Liver (tissue), 8 donors: ENCODE measurements at regions not wholly inside any gene's neighbourhood (a gene's known extent, or its start where the extent isn't known, plus 50 kb on each side); places are given as distances from the start of the nearest gene placed in this dataset.

ENCODE experiments used
- DNase-seq: peaks from one replicate; pipeline ENCODE4 v3.0.0-alpha.2; 2017; ENCODE audit warnings: low spot score
- H3K27ac ChIP-seq, 2 donors: one replicate each; pipeline ENCODE4 v1.7.0; 2013; ENCODE audit warnings: inconsistent platforms in 2 of 2, low read length in 2 of 2, control low read depth in 1 of 2, low read depth in 1 of 2, mild to moderate bottlenecking in 1 of 2
- H3K27me3 ChIP-seq, 4 donors: one replicate each; pipeline versions ENCODE4 v1.6.1 to v1.7.0; 2013; ENCODE audit warnings: low read length in 3 of 4, inconsistent platforms in 1 of 4, mild to moderate bottlenecking in 1 of 4, moderate library complexity in 1 of 4; ENCODE audit not compliant: control insufficient read depth in 4 of 4, insufficient read depth in 4 of 4
- H3K36me3 ChIP-seq, 4 donors: one replicate each; pipeline versions ENCODE4 v1.6.1 to v1.7.0; 2013; ENCODE audit warnings: low read length in 3 of 4, mild to moderate bottlenecking in 3 of 4, low read depth in 1 of 4, moderate library complexity in 1 of 4; ENCODE audit not compliant: control insufficient read depth in 4 of 4, insufficient read depth in 3 of 4
- H3K4me1 ChIP-seq, 4 donors: one replicate each; pipeline versions ENCODE4 v1.6.1 to v1.7.0; 2013; ENCODE audit warnings: low read length in 3 of 4, mild to moderate bottlenecking in 3 of 4, moderate library complexity in 1 of 4; ENCODE audit not compliant: control insufficient read depth in 4 of 4, insufficient read depth in 4 of 4
- H3K4me3 ChIP-seq, 3 donors: one replicate each; pipeline versions ENCODE4 v1.6.1 to v1.7.0; 2013; ENCODE audit warnings: low read length in 3 of 3, control low read depth in 1 of 3, low read depth in 1 of 3, mild to moderate bottlenecking in 1 of 3
- H3K9ac ChIP-seq, 2 donors: one replicate each; pipeline ENCODE4 v1.7.0; 2013; ENCODE audit warnings: low read length in 2 of 2, mild to moderate bottlenecking in 2 of 2, moderate library complexity in 2 of 2, control low read depth in 1 of 2, low read depth in 1 of 2
- H3K9me3 ChIP-seq, 4 donors: one replicate each; pipeline versions ENCODE4 v1.6.1 to v1.7.0; 2013; ENCODE audit warnings: low read length in 3 of 4; ENCODE audit not compliant: control insufficient read depth in 4 of 4
- ATF3 ChIP-seq: IDR thresholded peaks from 2 replicates; pipeline ENCODE4 v1.6.1; 2016; ENCODE audit warnings: antibody characterized with exemption
- CTCF ChIP-seq: fragments of 150-350 bp; IDR thresholded peaks from 2 replicates; pipeline ENCODE4 v1.5.1; 2017; ENCODE audit warnings: improper control_type of control experiment, low read depth, low read length; ENCODE audit not compliant: missing input control
- FOXA1 ChIP-seq: IDR thresholded peaks from 2 replicates; pipeline ENCODE4 v1.6.1; 2016; ENCODE audit warnings: antibody characterized with exemption
- FOXA2 ChIP-seq: IDR thresholded peaks from 2 replicates; pipeline ENCODE4 v1.6.1; 2016; ENCODE audit warnings: antibody characterized with exemption
- HNF4A ChIP-seq, 2 donors: conservative IDR thresholded peaks; 2 replicates each; pipeline ENCODE4 v1.6.1; 2016; ENCODE audit warnings: antibody characterized with exemption in 2 of 2, mild to moderate bottlenecking in 2 of 2
- HNF4G ChIP-seq: IDR thresholded peaks from 2 replicates; pipeline ENCODE4 v1.6.1; 2016; ENCODE audit warnings: antibody characterized with exemption
- JUND ChIP-seq, 2 donors: IDR thresholded peaks; 2 replicates each; pipeline ENCODE4 v1.6.1; 2016; ENCODE audit warnings: antibody characterized with exemption in 2 of 2
- MAX ChIP-seq: IDR thresholded peaks from 2 replicates; pipeline ENCODE4 v1.6.1; 2016; ENCODE audit warnings: antibody characterized with exemption
- NR2F2 ChIP-seq: IDR thresholded peaks from 2 replicates; pipeline ENCODE4 v1.6.1; 2016; ENCODE audit warnings: antibody characterized with exemption
- RAD21 ChIP-seq, 2 donors: IDR thresholded peaks; 2 replicates each; pipeline ENCODE4 v1.6.1; 2016; ENCODE audit warnings: antibody characterized with exemption in 2 of 2, mild to moderate bottlenecking in 2 of 2
- TAF1 ChIP-seq: conservative IDR thresholded peaks from 2 replicates; pipeline ENCODE4 v1.6.1; 2016; ENCODE audit warnings: antibody characterized with exemption, mild to moderate bottlenecking
- WGBS: extraction: QIAGEN DNeasy Blood & Tissue Kit; methylation state at CpG from one replicate; pipeline ENCODE4 v1.1.7; 2013; 5-methylcytosine and 5-hydroxymethylcytosine counted together
- donor health status: healthy.
- donor health status: healthy.
- donor health status: healthy.
- donor health status: healthy.
- donor health status: healthy.

- Histone ChIP-seq H3K36me3 (peaks cover 0 to 11% (median 4%) of the 10 kb centered on the region in 4 donors), H3K27ac (peak overlapping the region; percentile 32 to 66), H3K27me3 (no peaks in the 10 kb centered on the region), H3K4me3 (no peak overlapping the region), H3K9me3 (no peaks in the 10 kb centered on the region), H3K4me1 (peaks cover 7 to 33% (median 17%) of the 10 kb centered on the region in 4 donors), H3K9ac (no peak overlapping the region)
- 94% methylated on average over 4 of the region's 4 CpGs for WGBS
- TF ChIP-seq MAX (no peak), ATF3 (no peak), FOXA1 (no peak), JUND (IDR thresholded peaks at IDR 0.05) (no peak), NR2F2 (no peak), HNF4A (conservative IDR thresholded peaks at IDR 0.05) (no peak), CTCF (no peak), HNF4G (no peak), FOXA2 (no peak)
- DNase-seq = no peak
Observed at GRCh38 chr7:130987092-130987491, 253.1 kb upstream of the KLF14 start.

- TF ChIP-seq MAX (no peak), CTCF (no peak), FOXA2 (peak; percentile 30), RAD21 (IDR thresholded peaks at IDR 0.05) (no peak), TAF1 (no peak), ATF3 (no peak)
- 39% methylated on average over 5 of the region's 5 CpGs for WGBS
- no peak for DNase-seq
- H3K36me3 ChIP-seq = peaks cover under 1 to 5% (median 2%) of the 10 kb centered on the region in 4 donors
- H3K4me1 ChIP-seq = peaks cover 7 to 33% (median 17%) of the 10 kb centered on the region in 4 donors
- no peaks in the 10 kb centered on the region for H3K27me3 ChIP-seq
- H3K9ac ChIP-seq = no peak overlapping the region
- peak overlapping the region in 1 of 2 donors; percentile 14 for H3K27ac ChIP-seq
- H3K4me3 ChIP-seq = no peak overlapping the region
- H3K9me3 ChIP-seq = no peaks in the 10 kb centered on the region
Observed at GRCh38 chr7:130988443-130988842, 254.4 kb upstream of the KLF14 start.

GRCh38 chr7:130989101-130989795 lies 255.2 kb upstream of the KLF14 start:
- peak overlapping the region; percentile 13 to 14 for H3K27ac ChIP-seq
- H3K36me3 ChIP-seq = peaks cover 0 to 2% (median 0%) of the 10 kb centered on the region in 4 donors
- H3K27me3 ChIP-seq = no peaks in the 10 kb centered on the region
- no peak for DNase-seq
- no peaks in the 10 kb centered on the region for H3K9me3 ChIP-seq
- no peak overlapping the region for H3K4me3 ChIP-seq
- TF ChIP-seq FOXA2 (no peak), MAX (no peak), NR2F2 (no peak)
- peaks cover 7 to 37% (median 21%) of the 10 kb centered on the region in 4 donors for H3K4me1 ChIP-seq
- WGBS = 83% methylated on average over 2 of the region's 2 CpGs
- no peak overlapping the region for H3K9ac ChIP-seq
